BE2C (cell line): ENCODE measurements at regions not wholly inside any gene's neighbourhood (a gene's known extent, or its start where the extent isn't known, plus 50 kb on each side); places are given as distances from the start of the nearest gene placed in this dataset.

Source experiments
- DNase-seq: peaks from one replicate; pipeline ENCODE4 v3.0.0-alpha.2; 2020
- H3K27me3 ChIP-seq: fragments of 250-450 bp; sonication (Bioruptor Pico); 2 replicates; pipeline ENCODE4 v1.5.1; 2020; ENCODE audit warnings: mild to moderate bottlenecking
- H3K36me3 ChIP-seq: fragments of 250-450 bp; sonication (Bioruptor Pico); 2 replicates; pipeline ENCODE4 v1.5.1; 2020; ENCODE audit warnings: mild to moderate bottlenecking
- H3K4me1 ChIP-seq: fragments of 250-450 bp; sonication (Bioruptor Pico); 2 replicates; pipeline ENCODE4 v1.5.1; 2020
- H3K4me3 ChIP-seq: 2 replicates; pipeline ENCODE4 v1.5.1; 2011; ENCODE audit warnings: low read depth, low read length
- H3K9me3 ChIP-seq: fragments of 250-450 bp; sonication (Bioruptor Pico); 2 replicates; pipeline ENCODE4 v1.5.1; 2020
- CTCF ChIP-seq: IDR thresholded peaks from 2 replicates; pipeline ENCODE4 v1.5.1; 2012; ENCODE audit warnings: mild to moderate bottlenecking, low read depth, low read length

- Histone ChIP-seq H3K4me1 (no peaks in the 10 kb centered on the region), H3K27me3 (no peaks in the 10 kb centered on the region), H3K4me3 (no peak overlapping the region), H3K9me3 (no peaks in the 10 kb centered on the region), H3K36me3 (no peaks in the 10 kb centered on the region)
- no peak for TF ChIP-seq CTCF
- DNase-seq = no peak
Measured at GRCh38 chr17:15049795-15050160, 215.3 kb downstream of the PMP22 start.

GRCh38 chr17:15048933-15049794 lies 216.0 kb downstream of the PMP22 start:
- DNase-seq = no peak
- Histone ChIP-seq H3K27me3 (no peaks in the 10 kb centered on the region), H3K4me1 (no peaks in the 10 kb centered on the region), H3K4me3 (no peak overlapping the region), H3K9me3 (no peaks in the 10 kb centered on the region), H3K36me3 (no peaks in the 10 kb centered on the region)
- TF ChIP-seq CTCF = no peak

- H3K27me3 ChIP-seq = no peaks in the 10 kb centered on the region
Measured at GRCh38 chr17:15048381-15048780, 216.7 kb downstream of the PMP22 start.

GRCh38 chr17:15042311-15042710 lies 222.8 kb downstream of the PMP22 start:
- TF ChIP-seq CTCF = no peak
- H3K4me3 ChIP-seq = no peak overlapping the region
- no peaks in the 10 kb centered on the region for H3K36me3 ChIP-seq
- H3K4me1 ChIP-seq = no peaks in the 10 kb centered on the region
- no peak for DNase-seq
- no peaks in the 10 kb centered on the region for H3K27me3 ChIP-seq
- no peaks in the 10 kb centered on the region for H3K9me3 ChIP-seq

More at GRCh38 chr17:15048381-15048780, 216.7 kb downstream of the PMP22 start:
- Histone ChIP-seq H3K4me3 (no peak overlapping the region), H3K4me1 (no peaks in the 10 kb centered on the region), H3K9me3 (no peaks in the 10 kb centered on the region), H3K36me3 (no peaks in the 10 kb centered on the region)
- TF ChIP-seq CTCF = no peak
- no peak for DNase-seq

- Histone ChIP-seq H3K9me3 (no peaks in the 10 kb centered on the region), H3K36me3 (no peaks in the 10 kb centered on the region), H3K4me1 (no peaks in the 10 kb centered on the region), H3K27me3 (no peaks in the 10 kb centered on the region), H3K4me3 (no peak overlapping the region)
- no peak for DNase-seq
- TF ChIP-seq CTCF = no peak
Measured at GRCh38 chr17:15039366-15039765, 225.8 kb downstream of the PMP22 start.

- H3K9me3 ChIP-seq = no peaks in the 10 kb centered on the region
- H3K27me3 ChIP-seq = no peaks in the 10 kb centered on the region
- no peak for TF ChIP-seq CTCF
- H3K4me1 ChIP-seq = no peaks in the 10 kb centered on the region
- no peak overlapping the region for H3K4me3 ChIP-seq
- no peaks in the 10 kb centered on the region for H3K36me3 ChIP-seq
- DNase-seq = no peak
Measured at GRCh38 chr17:15038656-15039055, 226.5 kb downstream of the PMP22 start.
